Mesendoderm (in vitro differentiated cells): ENCODE measurements at regions not wholly inside any gene's neighbourhood (a gene's known extent, or its start where the extent isn't known, plus 50 kb on each side); places are given as distances from the start of the nearest gene placed in this dataset.

Experiments
- DNase-seq: peaks from one replicate; pipeline ENCODE4 v3.0.0; 2013
- H2AK5ac ChIP-seq: 2 replicates; pipeline ENCODE4 v1.6.1; 2013; ENCODE audit warnings: low read length, inconsistent platforms
- H2BK120ac ChIP-seq: 2 replicates; pipeline ENCODE4 v1.6.1; 2013; ENCODE audit warnings: low read depth, mild to moderate bottlenecking, low read length, moderate library complexity, mixed read lengths
- H2BK15ac ChIP-seq: replicated peaks from 2 replicates; pipeline ENCODE4 v1.6.1; 2013; ENCODE audit warnings: low read depth, mild to moderate bottlenecking, moderate library complexity
- H2BK5ac ChIP-seq: 2 replicates; pipeline ENCODE4 v1.6.1; 2013; ENCODE audit warnings: low read length, inconsistent platforms
- H3K18ac ChIP-seq: 2 replicates; pipeline ENCODE4 v1.6.1; 2013; ENCODE audit warnings: mild to moderate bottlenecking, low read length, mixed read lengths
- H3K23ac ChIP-seq: one replicate; pipeline ENCODE4 v1.6.1; 2013; ENCODE audit warnings: low read length
- H3K27ac ChIP-seq: 2 replicates; pipeline ENCODE4 v1.5.1; 2013; ENCODE audit warnings: low read depth, mild to moderate bottlenecking, inconsistent platforms, low read length, moderate library complexity
- H3K27me3 ChIP-seq: 2 replicates; pipeline ENCODE4 v1.6.1; 2013; ENCODE audit warnings: low read length, control low read depth, mild to moderate bottlenecking, inconsistent platforms; ENCODE audit not compliant: insufficient read depth, poor library complexity
- H3K36me3 ChIP-seq: 2 replicates; pipeline ENCODE4 v1.6.1; 2013; ENCODE audit warnings: low read length, inconsistent platforms; ENCODE audit not compliant: control insufficient read depth, insufficient read depth
- H3K4ac ChIP-seq: one replicate; pipeline ENCODE4 v1.6.1; 2013; ENCODE audit warnings: low read depth, mild to moderate bottlenecking, low read length, moderate library complexity
- H3K4me1 ChIP-seq: 2 replicates; pipeline ENCODE4 v1.6.1; 2013; ENCODE audit warnings: low read depth, low read length, inconsistent platforms; ENCODE audit not compliant: control insufficient read depth
- H3K4me2 ChIP-seq: 2 replicates; pipeline ENCODE4 v1.6.1; 2013; ENCODE audit warnings: low read length
- H3K4me3 ChIP-seq: 2 replicates; pipeline ENCODE4 v1.5.1; 2013; ENCODE audit warnings: mild to moderate bottlenecking, low read length
- H3K56ac ChIP-seq: one replicate; pipeline ENCODE4 v1.6.1; 2013; ENCODE audit warnings: low read length
- H3K79me1 ChIP-seq: 2 replicates; pipeline ENCODE4 v1.6.1; 2013; ENCODE audit warnings: low read length, inconsistent platforms
- H3K79me2 ChIP-seq: 2 replicates; pipeline ENCODE4 v1.6.1; 2013; ENCODE audit warnings: mild to moderate bottlenecking, low read length; ENCODE audit not compliant: control insufficient read depth, insufficient read depth
- H3K9ac ChIP-seq: 2 replicates; pipeline ENCODE4 v1.6.1; 2013; ENCODE audit warnings: low read length, inconsistent platforms
- H4K5ac ChIP-seq: one replicate; pipeline ENCODE4 v1.6.1; 2013; ENCODE audit warnings: low read length
- H4K8ac ChIP-seq: one replicate; pipeline ENCODE4 v1.6.1; 2013; ENCODE audit warnings: low read depth, mild to moderate bottlenecking, control low read depth, low read length, moderate library complexity
- WGBS: extraction: QIAGEN DNeasy Blood & Tissue Kit; methylation state at CpG from one replicate; pipeline ENCODE4 v1.1.7; 2013; ENCODE audit warnings: low lambda C conversion rate, missing lambda C conversion rate; ENCODE audit not compliant: insufficient coverage; ENCODE audit errors: extremely low coverage; 5-methylcytosine and 5-hydroxymethylcytosine counted together

- Histone ChIP-seq H3K27ac (no peak overlapping the region), H3K27me3 (no peaks in the 10 kb centered on the region), H3K56ac (no peak overlapping the region), H2BK5ac (no peak overlapping the region), H3K79me1 (no peaks in the 10 kb centered on the region), H2AK5ac (no peak overlapping the region), H3K4ac (no peak overlapping the region), H3K23ac (no peak overlapping the region), H3K4me1 (no peaks in the 10 kb centered on the region), H3K4me2 (no peak overlapping the region), H3K36me3 (no peaks in the 10 kb centered on the region), H3K79me2 (no peaks in the 10 kb centered on the region), H3K18ac (no peak overlapping the region), H2BK120ac (no peak overlapping the region), H2BK15ac (no peak overlapping the region), H3K9ac (no peak overlapping the region), H4K8ac (no peak overlapping the region), H3K4me3 (no peak overlapping the region), H4K5ac (no peak overlapping the region)
- no peak for DNase-seq
- no CpG with 5 or more reads among the region's 5 CpGs for WGBS
Measured at GRCh38 chr11:110373051-110373702, 56.6 kb upstream of the FDX1 start.

GRCh38 chr11:110374921-110375320 lies 54.8 kb upstream of the FDX1 start:
- H3K27me3 ChIP-seq = no peaks in the 10 kb centered on the region
- no peak for DNase-seq
- no peak overlapping the region for H3K4me3 ChIP-seq
- no peak overlapping the region for H3K4ac ChIP-seq
- H3K23ac ChIP-seq = no peak overlapping the region
- H3K18ac ChIP-seq = no peak overlapping the region
- H3K79me1 ChIP-seq = no peaks in the 10 kb centered on the region
- no peak overlapping the region for H2BK5ac ChIP-seq
- H3K9ac ChIP-seq = no peak overlapping the region
- no peak overlapping the region for H2BK120ac ChIP-seq
- H3K56ac ChIP-seq = no peak overlapping the region
- H4K5ac ChIP-seq = no peak overlapping the region
- no peak overlapping the region for H4K8ac ChIP-seq
- no peak overlapping the region for H2AK5ac ChIP-seq
- H2BK15ac ChIP-seq = no peak overlapping the region
- H3K4me2 ChIP-seq = no peak overlapping the region
- no peaks in the 10 kb centered on the region for H3K36me3 ChIP-seq
- no peaks in the 10 kb centered on the region for H3K79me2 ChIP-seq
- no peak overlapping the region for H3K27ac ChIP-seq
- no peaks in the 10 kb centered on the region for H3K4me1 ChIP-seq

- H3K9ac ChIP-seq = no peak overlapping the region
- no peak overlapping the region for H3K4ac ChIP-seq
Measured at GRCh38 chr11:110375351-110375750, 54.4 kb upstream of the FDX1 start.

GRCh38 chr11:110376021-110376420 lies 53.7 kb upstream of the FDX1 start:
- H3K79me2 ChIP-seq = no peaks in the 10 kb centered on the region
- H3K27ac ChIP-seq = no peak overlapping the region
- WGBS = no CpG with 5 or more reads among the region's 1 CpG
- H3K4ac ChIP-seq = no peak overlapping the region
- H3K27me3 ChIP-seq = no peaks in the 10 kb centered on the region
- no peaks in the 10 kb centered on the region for H3K36me3 ChIP-seq
- no peak for DNase-seq
- no peak overlapping the region for H3K56ac ChIP-seq
- no peaks in the 10 kb centered on the region for H3K79me1 ChIP-seq
- no peak overlapping the region for H4K5ac ChIP-seq
- no peak overlapping the region for H2AK5ac ChIP-seq
- no peak overlapping the region for H3K4me2 ChIP-seq
- H3K4me3 ChIP-seq = no peak overlapping the region
- H2BK15ac ChIP-seq = no peak overlapping the region
- no peak overlapping the region for H3K18ac ChIP-seq
- no peak overlapping the region for H4K8ac ChIP-seq
- H3K23ac ChIP-seq = no peak overlapping the region
- H2BK5ac ChIP-seq = no peak overlapping the region
- H3K4me1 ChIP-seq = no peaks in the 10 kb centered on the region
- no peak overlapping the region for H2BK120ac ChIP-seq
- no peak overlapping the region for H3K9ac ChIP-seq

More at GRCh38 chr11:110375351-110375750, 54.4 kb upstream of the FDX1 start:
- Histone ChIP-seq H3K4me3 (no peak overlapping the region), H2BK15ac (no peak overlapping the region), H4K5ac (no peak overlapping the region), H3K4me2 (no peak overlapping the region), H4K8ac (no peak overlapping the region), H3K36me3 (no peaks in the 10 kb centered on the region), H3K79me1 (no peaks in the 10 kb centered on the region), H2AK5ac (no peak overlapping the region), H3K4me1 (no peaks in the 10 kb centered on the region), H3K79me2 (no peaks in the 10 kb centered on the region), H3K23ac (no peak overlapping the region), H2BK120ac (no peak overlapping the region), H3K56ac (no peak overlapping the region), H3K27me3 (no peaks in the 10 kb centered on the region), H3K18ac (no peak overlapping the region), H2BK5ac (no peak overlapping the region), H3K27ac (no peak overlapping the region)
- DNase-seq = no peak

- no peak overlapping the region for H3K56ac ChIP-seq
- no peak overlapping the region for H2BK5ac ChIP-seq
- no peaks in the 10 kb centered on the region for H3K4me1 ChIP-seq
- H2BK120ac ChIP-seq = no peak overlapping the region
- WGBS = no CpG with 5 or more reads among the region's 6 CpGs
- no peak overlapping the region for H3K23ac ChIP-seq
- no peak overlapping the region for H3K9ac ChIP-seq
- no peak overlapping the region for H2AK5ac ChIP-seq
- H4K5ac ChIP-seq = no peak overlapping the region
- H4K8ac ChIP-seq = no peak overlapping the region
- no peaks in the 10 kb centered on the region for H3K36me3 ChIP-seq
- no peak overlapping the region for H2BK15ac ChIP-seq
- no peaks in the 10 kb centered on the region for H3K79me1 ChIP-seq
- H3K27me3 ChIP-seq = no peaks in the 10 kb centered on the region
- no peak overlapping the region for H3K18ac ChIP-seq
- H3K4ac ChIP-seq = no peak overlapping the region
- DNase-seq = peak; percentile 95
- H3K4me2 ChIP-seq = no peak overlapping the region
- H3K27ac ChIP-seq = no peak overlapping the region
- H3K4me3 ChIP-seq = no peak overlapping the region
- H3K79me2 ChIP-seq = no peaks in the 10 kb centered on the region
Measured at GRCh38 chr11:110376711-110377324, 52.9 kb upstream of the FDX1 start.

- H3K36me3 ChIP-seq = no peaks in the 10 kb centered on the region
- no peak overlapping the region for H4K5ac ChIP-seq
- no peak overlapping the region for H3K18ac ChIP-seq
- no peak overlapping the region for H3K4ac ChIP-seq
- H3K56ac ChIP-seq = no peak overlapping the region
- H3K79me2 ChIP-seq = no peaks in the 10 kb centered on the region
- no peak overlapping the region for H4K8ac ChIP-seq
- H3K9ac ChIP-seq = no peak overlapping the region
- H3K23ac ChIP-seq = no peak overlapping the region
- no peak overlapping the region for H2BK5ac ChIP-seq
- DNase-seq = no peak
- H3K27me3 ChIP-seq = no peaks in the 10 kb centered on the region
- H3K79me1 ChIP-seq = no peaks in the 10 kb centered on the region
- H3K4me2 ChIP-seq = no peak overlapping the region
- no peak overlapping the region for H3K4me3 ChIP-seq
- no peak overlapping the region for H2AK5ac ChIP-seq
- no peak overlapping the region for H3K27ac ChIP-seq
- H2BK120ac ChIP-seq = no peak overlapping the region
- H2BK15ac ChIP-seq = no peak overlapping the region
- no peaks in the 10 kb centered on the region for H3K4me1 ChIP-seq
- no CpG with 5 or more reads among the region's 3 CpGs for WGBS
Measured at GRCh38 chr11:110377434-110377833, 52.3 kb upstream of the FDX1 start.
